Caki2 (cell line): ENCODE measurements at regions not wholly inside any gene's neighbourhood (a gene's known extent, or its start where the extent isn't known, plus 50 kb on each side); places are given as distances from the start of the nearest gene placed in this dataset.

Source experiments
- DNase-seq: peaks from one replicate; pipeline ENCODE4 v3.0.0-alpha.2; 2015; ENCODE audit warnings: low read depth
- in situ Hi-C: cut with HindIII; loops from 2 replicates; pipeline ENCODE4 v1.10.0; 2016; ENCODE audit warnings: low sequenced_read_pairs, low pct_unique_long_range_greater_than_20kb, mixed read lengths

DNA sequence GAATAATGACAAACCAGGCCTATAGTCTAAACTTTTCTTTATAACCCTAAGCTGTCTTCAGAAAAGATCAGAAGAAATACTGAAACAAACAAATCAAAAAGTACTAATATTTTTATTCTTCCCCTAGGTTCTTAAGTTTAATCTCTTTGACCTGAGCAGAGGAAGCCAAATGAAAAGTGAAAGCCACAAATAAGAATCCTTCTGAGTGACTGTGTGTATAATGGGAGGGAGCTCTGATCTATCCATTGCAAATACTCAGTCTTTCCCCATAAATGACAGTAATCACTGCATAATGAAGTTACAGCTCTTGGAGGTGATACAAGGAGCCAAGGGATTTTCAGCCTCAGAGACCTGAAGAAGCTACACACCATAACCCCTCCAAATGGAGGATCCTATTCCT, 126.9 kb upstream of the ATP10B start:
- in situ Hi-C loops = no loop called here

DNA sequence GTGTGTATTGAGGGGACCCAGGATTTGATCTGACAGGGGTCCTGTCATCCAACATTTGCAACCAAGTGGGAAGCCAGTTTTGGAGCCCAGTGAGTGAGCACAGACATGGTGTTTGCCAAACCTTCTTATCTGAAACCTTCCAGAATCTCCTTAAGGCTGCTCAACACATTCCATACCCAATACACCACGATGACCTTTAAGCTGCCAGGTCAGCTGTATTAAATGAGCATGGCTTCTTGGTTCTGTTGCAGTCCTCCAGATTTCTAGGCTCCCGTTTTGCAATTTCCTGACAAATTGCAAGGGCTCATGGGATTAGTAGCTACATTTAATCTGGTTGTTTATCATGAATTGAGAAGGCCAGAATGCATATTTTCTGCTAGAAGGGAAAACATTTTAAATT, 124.2 kb upstream of the ATP10B start:
- no peak for DNase-seq
- in situ Hi-C loops = no loop called here

More for the DNA sequence above, 126.9 kb upstream of the ATP10B start:
- DNase-seq = no peak

DNA sequence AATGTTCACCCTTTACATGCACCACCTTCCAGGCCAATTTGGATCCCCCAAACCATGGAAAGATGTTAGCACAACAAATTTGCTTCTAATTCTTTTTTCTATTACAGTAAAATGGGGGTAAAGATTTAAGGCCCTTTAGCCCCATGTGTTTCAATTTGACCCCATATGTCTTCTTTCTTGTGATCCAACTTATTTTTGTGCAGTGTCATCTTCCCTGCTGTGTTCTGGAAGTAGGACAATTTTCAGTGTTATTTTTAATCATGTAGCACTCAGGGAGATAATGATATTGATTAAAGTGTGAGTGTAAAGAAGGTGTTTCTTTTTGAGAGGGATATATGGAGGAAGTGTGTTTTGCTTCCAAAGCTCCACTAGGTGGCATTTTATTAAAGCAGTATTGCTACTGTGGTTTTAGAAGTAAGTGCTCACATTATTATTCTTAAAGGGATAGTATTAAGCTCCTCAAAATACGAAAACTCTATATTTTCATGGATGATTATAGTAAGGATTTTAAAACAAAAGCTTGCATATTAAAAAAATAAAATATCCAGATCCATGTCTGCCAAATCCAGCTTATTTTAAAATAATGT, 118.7 kb upstream of the ATP10B start:
- no peak for DNase-seq
- in situ Hi-C loops = no loop called here

DNA sequence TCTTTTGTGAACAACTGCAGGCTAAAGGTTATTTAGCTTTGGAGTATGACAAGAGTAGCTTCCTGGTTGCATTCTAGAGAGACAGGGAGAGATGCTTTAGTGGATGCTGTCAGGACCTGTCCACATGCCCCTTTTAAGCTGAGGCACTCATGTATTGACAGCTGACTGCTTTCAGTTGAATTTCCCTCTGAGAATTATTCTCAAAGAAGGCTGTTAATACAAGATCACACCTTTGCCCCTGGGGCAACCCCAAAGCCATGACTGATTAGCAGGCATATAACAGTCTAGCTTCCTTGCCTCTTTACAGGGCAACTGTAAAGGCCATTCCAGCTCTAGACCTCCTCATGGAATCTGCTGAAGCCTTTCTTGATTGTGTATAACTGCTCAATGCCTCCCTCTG, 117.6 kb upstream of the ATP10B start:
- in situ Hi-C loops = no loop called here
- DNase-seq = no peak

DNA sequence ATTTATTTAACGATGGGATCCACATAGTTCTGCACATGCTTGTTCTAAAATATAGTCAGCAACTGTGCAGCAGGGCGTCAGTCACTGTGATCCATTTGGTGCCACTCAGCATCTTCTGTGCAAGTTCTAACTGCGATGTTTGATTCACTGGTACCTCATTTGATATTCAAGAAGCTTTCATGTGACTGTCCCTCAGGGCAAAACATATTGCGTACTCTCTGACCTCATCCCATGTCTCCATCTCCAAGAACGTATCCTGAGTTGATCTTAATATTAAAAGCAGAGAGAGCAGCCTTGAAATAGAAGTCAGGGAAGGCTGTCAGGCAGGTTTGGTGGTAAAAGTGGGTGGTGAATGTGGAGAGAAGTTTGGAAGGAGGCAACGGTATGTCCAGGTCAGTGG, 116.5 kb upstream of the ATP10B start:
- in situ Hi-C loops = no loop called here
- no peak for DNase-seq

DNA sequence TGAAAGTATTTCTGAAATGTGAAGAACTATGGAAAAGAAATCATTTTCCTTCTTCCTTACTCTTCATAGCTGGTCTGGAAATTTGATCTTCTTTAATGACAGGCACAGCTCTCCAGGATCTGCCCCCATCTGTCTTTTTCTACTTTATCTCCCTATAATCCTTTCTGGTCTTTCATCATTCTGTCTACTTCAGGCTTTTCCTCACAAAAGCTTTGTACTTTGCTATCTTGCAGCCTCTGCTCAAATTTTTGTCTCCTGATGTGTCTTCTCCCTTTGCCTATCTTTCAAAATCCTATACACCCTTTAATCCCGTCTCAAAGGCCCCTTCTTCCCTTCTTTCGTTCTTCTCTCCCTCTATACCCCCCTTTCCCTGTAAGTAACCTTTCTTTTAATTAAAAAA, 114.9 kb upstream of the ATP10B start:
- DNase-seq = no peak
- in situ Hi-C loops = no loop called here

DNA sequence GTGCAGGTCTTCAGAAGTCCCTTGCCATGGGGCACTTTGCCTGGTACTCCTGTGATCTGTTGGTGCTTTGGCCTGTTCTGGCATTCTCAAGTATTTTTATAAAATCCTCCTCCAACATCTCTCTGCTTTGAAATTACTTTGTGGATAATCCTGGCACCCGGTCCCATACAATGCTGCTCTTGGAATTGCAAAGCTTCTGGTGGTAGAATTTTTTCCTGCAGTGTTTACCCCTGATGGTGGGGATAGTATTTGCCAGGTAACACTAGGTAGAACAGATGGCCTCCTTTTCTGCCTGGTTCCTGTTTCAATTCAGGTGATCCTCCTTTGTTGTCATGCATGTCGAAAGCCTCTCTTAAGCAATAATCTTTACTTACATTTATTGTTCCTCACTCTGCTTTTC, 109.8 kb upstream of the ATP10B start:
- in situ Hi-C loops = no loop called here
- no peak for DNase-seq

DNA sequence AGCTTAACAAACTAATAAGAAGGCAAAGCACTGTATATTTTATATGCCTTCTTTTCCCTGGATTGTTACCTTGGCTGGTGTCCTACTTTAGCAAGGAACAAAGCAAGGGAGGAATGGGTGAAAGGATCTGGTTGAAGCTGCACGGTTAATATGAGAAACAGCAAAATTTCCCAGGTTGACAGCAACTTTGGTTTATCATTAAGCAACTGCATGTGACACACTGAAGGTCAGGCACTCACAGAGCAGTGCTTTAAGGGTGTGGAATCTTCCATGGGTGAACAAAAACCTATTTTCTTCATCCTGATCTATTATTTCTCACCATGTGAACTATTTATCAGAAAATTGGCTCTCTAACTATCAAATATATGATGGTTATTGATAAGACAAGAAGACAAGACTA, 109.0 kb upstream of the ATP10B start:
- DNase-seq = peak; percentile 23
- in situ Hi-C loops = no loop called here

DNA sequence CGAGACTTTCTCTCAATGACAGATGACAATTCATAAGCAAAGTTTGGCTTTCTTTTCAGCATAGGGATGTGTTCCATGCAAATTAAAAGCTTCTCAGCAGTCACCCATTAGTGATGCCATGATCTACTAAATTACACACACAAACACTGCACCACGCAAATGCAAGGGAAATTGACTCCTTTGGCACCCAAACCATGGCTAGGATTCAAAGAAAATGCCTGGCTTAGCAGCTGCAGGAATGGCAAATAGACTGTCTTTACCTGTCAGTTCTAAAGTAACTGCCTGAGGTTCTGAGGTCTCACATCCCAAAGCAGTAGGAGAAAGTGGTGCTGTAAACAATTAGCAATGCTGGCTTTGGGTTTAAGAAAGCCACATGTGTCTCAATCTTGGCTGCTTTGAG, 108.6 kb upstream of the ATP10B start:
- no peak for DNase-seq
- in situ Hi-C loops = no loop called here

DNA sequence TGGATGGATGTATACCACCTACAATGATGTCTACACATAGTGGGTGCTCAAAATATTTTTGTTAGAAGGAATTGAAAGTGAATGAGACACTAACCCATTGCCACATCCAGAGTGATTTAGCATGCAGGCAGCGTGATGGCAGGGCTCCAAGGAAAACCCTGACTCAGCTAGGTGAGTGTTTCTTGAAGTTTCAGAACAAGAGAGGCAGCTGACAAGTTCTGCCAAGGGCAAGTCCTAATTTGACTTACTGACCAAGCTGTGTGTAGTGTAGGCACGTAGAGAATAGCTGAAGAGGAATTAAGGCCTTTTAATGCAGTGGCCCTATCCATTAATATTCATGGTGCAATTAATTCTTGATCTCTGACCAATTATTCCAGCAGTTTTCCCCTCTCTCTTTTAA, 107.8 kb upstream of the ATP10B start:
- in situ Hi-C loops = no loop called here
- DNase-seq = peak; percentile 85

DNA sequence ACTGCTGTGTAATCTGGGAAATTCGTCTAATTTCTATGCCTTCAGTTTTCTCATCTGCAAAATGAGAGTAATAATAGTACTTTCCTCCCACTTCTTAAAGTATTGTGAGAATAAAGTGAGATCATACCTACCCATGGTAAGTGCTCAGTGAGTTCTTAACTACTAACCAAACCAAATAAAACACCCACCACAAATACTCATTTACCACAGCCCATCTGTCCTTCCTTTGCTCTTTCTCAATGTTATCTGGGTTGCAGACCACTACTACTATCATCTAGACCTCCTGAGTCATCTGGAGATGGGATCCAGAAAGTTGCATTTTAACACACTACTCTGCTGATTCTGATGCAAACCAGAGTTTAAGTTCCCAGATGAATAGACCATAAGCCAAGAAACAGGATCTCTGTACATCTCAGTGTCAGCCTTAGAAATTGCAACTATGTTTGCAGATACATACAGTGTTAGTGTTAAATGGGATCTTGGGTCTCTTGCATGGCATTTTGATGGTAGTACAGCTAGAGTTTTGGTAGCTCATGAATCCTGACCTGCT, 105.4 kb upstream of the ATP10B start:
- in situ Hi-C loops = no loop called here
- no peak for DNase-seq

DNA sequence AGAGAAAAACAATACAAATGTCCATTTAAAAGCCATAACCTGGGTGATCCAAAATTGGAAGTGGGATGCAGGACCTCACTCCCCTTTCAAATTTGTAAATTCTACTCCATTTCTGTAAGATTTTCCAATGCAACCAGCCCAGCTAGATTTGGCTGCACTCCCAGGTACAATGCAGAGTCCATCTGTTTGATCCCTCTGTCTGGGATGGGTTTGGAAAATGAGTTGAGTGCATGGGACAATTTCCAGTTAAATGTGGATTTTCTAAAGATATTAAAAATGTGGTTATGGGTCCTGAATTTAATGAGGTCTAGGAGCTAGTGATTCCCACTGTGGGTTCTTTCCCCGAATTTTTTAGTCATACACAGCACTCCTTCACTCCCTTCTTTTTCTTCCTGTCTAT, 104.0 kb upstream of the ATP10B start:
- in situ Hi-C loops = no loop called here

DNA sequence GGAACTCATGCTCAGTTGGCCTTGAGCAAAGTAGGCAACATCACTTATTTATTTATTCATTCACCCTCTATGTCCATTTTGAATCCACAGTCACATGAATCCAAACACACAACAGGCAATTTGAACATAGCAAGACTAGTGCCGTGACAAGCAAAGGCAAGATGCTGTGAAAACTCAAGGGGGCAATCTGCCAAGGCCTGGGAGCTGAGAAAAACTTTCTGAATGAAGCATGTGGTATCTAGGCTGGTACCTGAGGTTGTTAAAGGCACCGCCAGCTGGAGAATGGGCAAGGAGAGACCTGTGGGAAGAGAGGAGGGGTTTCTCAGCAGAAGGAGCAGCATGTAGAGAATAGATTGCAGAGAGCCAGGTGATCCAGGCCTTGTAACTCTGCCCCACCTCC, 98.3 kb upstream of the ATP10B start:
- no peak for DNase-seq
- in situ Hi-C loops = no loop called here

More for the DNA sequence above, 104.0 kb upstream of the ATP10B start:
- no peak for DNase-seq

DNA sequence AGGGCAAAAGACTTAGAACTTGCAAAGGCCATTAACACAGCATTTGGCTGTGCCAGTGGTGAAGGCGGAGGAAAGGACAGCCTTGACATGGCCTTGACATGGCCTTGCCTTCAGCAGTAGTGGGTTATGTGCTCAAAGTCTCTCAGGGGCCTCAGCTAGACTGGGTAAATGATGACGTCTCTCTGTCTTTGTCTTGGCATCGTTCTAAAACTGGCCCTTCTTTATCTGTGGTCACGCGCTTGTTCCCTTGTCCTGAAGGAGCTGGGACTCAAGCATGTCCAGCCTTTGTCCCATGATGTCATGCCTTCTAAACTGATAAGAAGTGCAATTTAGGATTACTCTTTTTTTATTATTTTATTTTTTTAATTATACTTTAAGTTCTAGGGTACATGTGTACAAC, 88.7 kb upstream of the ATP10B start:
- in situ Hi-C loops = no loop called here
- DNase-seq = no peak

DNA sequence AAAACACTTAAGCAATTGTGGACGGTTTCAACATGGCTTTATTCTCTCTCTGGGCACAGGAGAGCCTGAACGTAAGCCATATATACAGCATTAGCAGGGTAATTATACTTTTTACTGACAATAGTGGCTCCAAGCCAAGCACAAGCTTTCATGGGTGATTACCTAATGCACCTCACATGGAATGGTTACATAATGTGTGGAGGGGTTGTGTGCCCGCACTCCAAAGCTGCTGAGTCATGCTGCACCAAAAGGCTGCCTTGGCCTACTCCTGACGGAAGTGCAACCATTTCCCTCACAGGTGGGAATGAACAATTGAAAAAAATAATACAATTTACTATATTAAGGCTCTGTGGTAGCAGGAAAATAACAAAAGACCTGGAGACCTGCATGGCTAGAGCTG, 86.5 kb upstream of the ATP10B start:
- peak; percentile 45 for DNase-seq
- in situ Hi-C loops = no loop called here

DNA sequence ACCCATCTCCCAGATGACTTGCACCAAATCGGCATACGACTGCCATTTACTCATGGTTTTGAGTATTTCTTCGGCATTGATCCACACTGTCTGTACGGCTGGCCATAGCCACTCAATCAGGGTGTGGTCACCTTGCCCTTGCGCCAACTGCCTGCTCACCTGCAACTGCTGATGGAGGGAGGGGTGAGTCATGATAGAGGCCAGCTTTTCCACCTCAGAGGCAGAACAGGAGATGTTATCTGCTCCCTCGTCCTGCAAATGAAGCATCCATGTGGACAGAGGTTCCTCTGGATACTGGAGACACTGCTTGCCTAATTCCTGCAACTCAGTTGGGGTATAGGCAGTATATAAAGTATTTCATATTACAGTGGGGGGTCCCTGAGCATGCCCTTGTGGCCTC, 85.6 kb upstream of the ATP10B start:
- in situ Hi-C loops = no loop called here
- DNase-seq = no peak

DNA sequence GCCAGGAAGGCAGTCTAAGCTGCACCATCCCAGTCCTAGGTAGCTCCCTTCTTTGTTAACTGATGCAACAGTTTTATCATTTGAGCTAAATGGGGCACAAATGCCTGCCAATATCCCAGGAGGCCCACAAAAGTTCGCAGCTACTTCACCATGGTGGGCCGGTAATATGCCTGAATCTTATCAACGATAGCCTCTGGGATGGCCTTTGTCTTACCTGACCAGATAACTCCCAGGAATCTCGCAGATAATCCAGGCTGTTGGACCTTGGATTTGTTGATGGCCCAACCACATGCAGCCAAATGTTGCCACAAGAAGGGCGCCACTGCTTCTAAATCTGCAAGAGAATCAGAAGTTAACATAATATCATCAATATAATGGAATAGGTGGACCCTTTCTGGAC, 83.8 kb upstream of the ATP10B start:
- no peak for DNase-seq
- in situ Hi-C loops = no loop called here

DNA sequence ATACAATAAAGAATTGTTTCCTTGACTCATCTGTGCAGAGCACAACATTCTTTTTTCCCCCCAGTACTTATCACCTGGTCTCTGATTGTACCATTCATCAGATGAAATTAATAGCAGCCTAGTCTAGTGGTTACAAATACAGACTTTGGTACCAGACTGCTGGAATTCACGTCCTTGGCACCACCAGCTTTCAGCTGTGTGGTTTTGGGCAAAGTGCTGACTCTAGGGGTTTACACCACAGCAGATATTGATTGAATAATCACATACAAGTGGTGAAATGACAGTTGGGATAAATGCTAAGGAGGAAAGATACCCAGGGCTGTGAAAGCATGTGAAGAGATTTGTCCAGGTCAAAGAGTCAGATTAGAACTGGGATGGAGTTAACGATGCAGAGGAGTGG, 79.3 kb upstream of the ATP10B start:
- DNase-seq = no peak
- in situ Hi-C loops = no loop called here

DNA sequence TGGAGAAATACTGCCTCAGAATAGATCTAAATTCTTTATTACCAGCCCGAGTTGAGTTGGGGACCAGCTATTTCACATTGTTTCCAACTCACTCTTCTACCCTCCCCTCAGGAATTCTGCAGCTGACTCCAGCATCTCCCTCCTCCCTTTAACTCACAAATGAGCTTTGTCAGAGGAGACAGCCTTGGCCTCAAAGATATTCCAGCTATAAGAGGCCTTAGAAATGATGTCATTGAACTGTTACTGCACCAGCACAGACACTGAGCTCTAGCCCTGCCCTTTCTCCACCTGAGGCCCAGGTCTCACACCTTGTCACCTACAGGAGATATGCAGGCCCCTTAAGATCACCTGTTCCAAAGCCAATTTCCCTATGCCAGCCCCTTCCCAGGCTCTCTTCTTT, 78.4 kb upstream of the ATP10B start:
- in situ Hi-C loops = no loop called here
- DNase-seq = no peak

DNA sequence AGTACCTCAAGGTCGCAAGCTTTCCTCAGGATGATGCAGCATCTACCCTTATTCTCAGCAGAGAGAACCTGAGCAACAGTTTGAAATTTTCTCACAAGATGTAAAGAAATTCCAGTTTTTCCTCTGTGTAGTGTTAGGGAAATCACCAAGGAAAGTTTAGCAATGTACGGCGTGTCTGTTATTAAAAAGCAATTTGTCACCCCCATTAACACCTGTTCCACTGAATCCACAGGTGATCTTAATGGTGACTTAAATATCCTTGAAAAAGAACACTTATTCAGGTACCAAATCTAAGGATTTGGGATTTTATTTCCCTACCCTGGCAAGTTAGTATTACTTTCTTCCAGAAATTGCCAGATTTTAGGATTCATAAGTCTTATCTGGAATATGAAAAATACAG, 77.9 kb upstream of the ATP10B start:
- DNase-seq = no peak
- in situ Hi-C loops = no loop called here

DNA sequence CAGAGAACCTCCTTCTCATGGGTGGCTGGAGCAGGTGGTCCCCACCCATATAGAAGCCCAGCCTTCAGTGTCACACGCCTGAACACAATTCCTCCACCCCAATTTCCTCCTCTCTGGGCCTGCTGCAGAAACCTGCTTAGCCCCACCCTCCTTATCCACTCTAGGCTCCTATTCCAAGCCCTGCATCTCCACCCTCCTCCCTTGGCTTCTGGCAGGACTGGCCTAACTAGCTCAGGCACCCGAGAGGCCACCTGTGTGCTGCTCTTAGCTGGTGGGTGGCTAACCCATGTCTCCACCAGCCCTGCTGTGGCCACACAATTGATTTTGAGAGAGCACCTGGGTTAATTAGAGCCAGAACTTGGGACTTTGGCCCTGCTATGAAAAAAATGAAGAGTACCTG, 77.3 kb upstream of the ATP10B start:
- in situ Hi-C loops = no loop called here
- no peak for DNase-seq
